ENCODE measurements at regions not wholly inside any gene's neighbourhood (a gene's known extent, or its start where the extent isn't known, plus 50 kb on each side); places are given as distances from the start of the nearest gene placed in this dataset.

GRCh38 chr7:83441-83840, 108.9 kb upstream of the FAM20C start:
- no peak for DNase-seq (ENCODE audit: low read depth)
- TF ChIP-seq, protein P1, sequence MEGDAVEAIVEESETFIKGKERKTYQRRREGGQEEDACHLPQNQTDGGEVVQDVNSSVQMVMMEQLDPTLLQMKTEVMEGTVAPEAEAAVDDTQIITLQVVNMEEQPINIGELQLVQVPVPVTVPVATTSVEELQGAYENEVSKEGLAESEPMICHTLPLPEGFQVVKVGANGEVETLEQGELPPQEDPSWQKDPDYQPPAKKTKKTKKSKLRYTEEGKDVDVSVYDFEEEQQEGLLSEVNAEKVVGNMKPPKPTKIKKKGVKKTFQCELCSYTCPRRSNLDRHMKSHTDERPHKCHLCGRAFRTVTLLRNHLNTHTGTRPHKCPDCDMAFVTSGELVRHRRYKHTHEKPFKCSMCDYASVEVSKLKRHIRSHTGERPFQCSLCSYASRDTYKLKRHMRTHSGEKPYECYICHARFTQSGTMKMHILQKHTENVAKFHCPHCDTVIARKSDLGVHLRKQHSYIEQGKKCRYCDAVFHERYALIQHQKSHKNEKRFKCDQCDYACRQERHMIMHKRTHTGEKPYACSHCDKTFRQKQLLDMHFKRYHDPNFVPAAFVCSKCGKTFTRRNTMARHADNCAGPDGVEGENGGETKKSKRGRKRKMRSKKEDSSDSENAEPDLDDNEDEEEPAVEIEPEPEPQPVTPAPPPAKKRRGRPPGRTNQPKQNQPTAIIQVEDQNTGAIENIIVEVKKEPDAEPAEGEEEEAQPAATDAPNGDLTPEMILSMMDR (conservative IDR thresholded peaks at IDR 0.05; ENCODE audit: control insufficient read depth, insufficient read depth, low read depth, low read length), result no peak
- no peak overlapping the region for H3K4me3 ChIP-seq (ENCODE audit: control insufficient read depth, low read depth, low read length)

DNA sequence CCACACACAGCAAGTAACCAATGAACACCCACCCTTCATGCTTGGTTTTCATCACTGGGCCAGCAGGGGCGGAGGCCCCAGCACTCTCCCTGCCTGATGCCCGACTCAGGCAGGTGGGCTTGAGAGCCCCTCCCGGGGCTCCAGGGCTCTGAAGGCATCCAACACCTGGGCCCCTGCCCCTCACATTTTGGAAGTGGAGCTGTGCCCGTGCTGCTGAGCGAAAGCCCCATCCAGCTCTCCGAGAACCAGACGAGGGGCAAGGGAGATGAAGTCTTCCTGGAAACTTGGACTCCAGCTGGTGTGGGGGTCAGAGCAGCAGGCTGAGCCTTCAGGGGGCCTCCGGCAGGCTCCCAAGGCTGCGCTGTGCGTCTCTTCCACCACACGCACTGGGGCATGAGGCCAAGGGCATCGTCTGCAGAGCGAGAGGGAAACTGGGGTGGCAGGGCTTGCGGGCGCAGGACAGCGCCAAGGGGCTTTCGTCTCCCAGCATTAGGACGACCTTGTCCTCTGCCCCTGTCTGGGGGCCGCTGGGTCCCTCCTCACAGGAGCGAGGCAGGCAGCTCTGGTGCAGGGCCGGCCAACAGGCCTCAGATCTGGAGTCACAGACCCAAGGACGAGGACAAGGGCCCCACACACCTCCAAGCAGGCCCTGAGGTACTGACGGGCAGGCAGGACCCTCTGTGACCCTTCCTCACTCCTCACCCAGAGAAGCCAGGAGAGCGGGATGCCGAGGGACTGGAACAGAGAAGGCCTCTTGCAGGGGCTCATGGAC, 108.3 kb upstream of the FAM20C start:
- no peak overlapping the region for H3K4me3 ChIP-seq (ENCODE audit: control insufficient read depth, low read depth, low read length)
- DNase-seq (ENCODE audit: low read depth), result no peak
- TF ChIP-seq, protein P1 (conservative IDR thresholded peaks at IDR 0.05; ENCODE audit: control insufficient read depth, insufficient read depth, low read depth, low read length), result no peak

- DNase-seq (ENCODE audit: low read depth), result no peak
- H3K4me3 ChIP-seq (ENCODE audit: control insufficient read depth, low read depth, low read length), result no peak overlapping the region
- TF ChIP-seq, protein P1 (conservative IDR thresholded peaks at IDR 0.05; ENCODE audit: control insufficient read depth, insufficient read depth, low read depth, low read length), result no peak
These were observed 107.7 kb upstream of the FAM20C start for GRCh38 chr7:84633-85020.

GRCh38 chr7:85074-85882, 107.1 kb upstream of the FAM20C start:
- TF ChIP-seq, protein P1 (conservative IDR thresholded peaks at IDR 0.05; ENCODE audit: control insufficient read depth, insufficient read depth, low read depth, low read length), result no peak
- DNase-seq (ENCODE audit: low read depth), result peak; percentile 61
- H3K4me3 ChIP-seq (ENCODE audit: control insufficient read depth, low read depth, low read length), result no peak overlapping the region

- H3K4me3 ChIP-seq (ENCODE audit: control insufficient read depth, low read depth, low read length), result no peak overlapping the region
- TF ChIP-seq, protein P1 (conservative IDR thresholded peaks at IDR 0.05; ENCODE audit: control insufficient read depth, insufficient read depth, low read depth, low read length), result no peak
These were observed 106.4 kb upstream of the FAM20C start for GRCh38 chr7:85883-86515.

GRCh38 chr7:86629-87028, 105.7 kb upstream of the FAM20C start:
- DNase-seq (ENCODE audit: low read depth), result no peak
- TF ChIP-seq, protein P1 (conservative IDR thresholded peaks at IDR 0.05; ENCODE audit: control insufficient read depth, insufficient read depth, low read depth, low read length), result no peak
- no peak overlapping the region for H3K4me3 ChIP-seq (ENCODE audit: control insufficient read depth, low read depth, low read length)

More at GRCh38 chr7:85883-86515, 106.4 kb upstream of the FAM20C start:
- no peak for DNase-seq (ENCODE audit: low read depth)

Measured in fibroblast of mammary gland (primary cell).